ENCODE measurements at regions not wholly inside any gene's neighbourhood (a gene's known extent, or its start where the extent isn't known, plus 50 kb on each side); places are given as distances from the start of the nearest gene placed in this dataset.

GRCh38 chr10:93165367-93165766 is 91.7 kb downstream of the CYP26A1 start:
- no peak for TF ChIP-seq CTCF (IDR thresholded peaks at IDR 0.05; ENCODE audit: low read depth, low read length)
- no peaks in the 10 kb centered on the region for H3K36me3 ChIP-seq
- no peaks in the 10 kb centered on the region for H3K27me3 ChIP-seq
- no peak overlapping the region for H3K27ac ChIP-seq
- no peaks in the 10 kb centered on the region for H3K9me3 ChIP-seq (ENCODE audit: low read depth)
- DNase-seq (ENCODE audit: low read depth in 1 of 2, low spot score in 1 of 2): peak in 1 of 2 donors; percentile 38
- H3K4me1 ChIP-seq (ENCODE audit: low read depth): no peaks in the 10 kb centered on the region
- no peak overlapping the region for H3K4me3 ChIP-seq

GRCh38 chr10:93166134-93166533 is 92.4 kb downstream of the CYP26A1 start:
- Histone ChIP-seq H3K27ac (no peak overlapping the region), H3K4me1 (ENCODE audit: low read depth) (no peaks in the 10 kb centered on the region), H3K4me3 (no peak overlapping the region), H3K9me3 (ENCODE audit: low read depth) (no peaks in the 10 kb centered on the region), H3K36me3 (no peaks in the 10 kb centered on the region), H3K27me3 (no peaks in the 10 kb centered on the region)
- TF ChIP-seq CTCF (IDR thresholded peaks at IDR 0.05; ENCODE audit: low read depth, low read length): no peak
- no peak for DNase-seq (ENCODE audit: low read depth in 1 of 2, low spot score in 1 of 2)

- Histone ChIP-seq H3K27ac (no peak overlapping the region), H3K27me3 (no peaks in the 10 kb centered on the region), H3K4me1 (ENCODE audit: low read depth) (peaks cover 10% of the 10 kb centered on the region), H3K4me3 (no peak overlapping the region), H3K36me3 (no peaks in the 10 kb centered on the region), H3K9me3 (ENCODE audit: low read depth) (no peaks in the 10 kb centered on the region)
- no peak for DNase-seq (ENCODE audit: low read depth in 1 of 2, low spot score in 1 of 2)
- TF ChIP-seq CTCF (IDR thresholded peaks at IDR 0.05; ENCODE audit: low read depth, low read length): no peak
These were observed 98.1 kb downstream of the CYP26A1 start for GRCh38 chr10:93171837-93172236.

GRCh38 chr10:93173967-93174845 is 100.5 kb downstream of the CYP26A1 start:
- H3K4me3 ChIP-seq: no peak overlapping the region
- TF ChIP-seq CTCF (IDR thresholded peaks at IDR 0.05; ENCODE audit: low read depth, low read length): no peak
- H3K27me3 ChIP-seq: no peaks in the 10 kb centered on the region
- peaks cover 17% of the 10 kb centered on the region for H3K4me1 ChIP-seq (ENCODE audit: low read depth)
- H3K36me3 ChIP-seq: no peaks in the 10 kb centered on the region
- H3K27ac ChIP-seq: no peak overlapping the region
- DNase-seq (ENCODE audit: low read depth in 1 of 2, low spot score in 1 of 2): no peak
- H3K9me3 ChIP-seq (ENCODE audit: low read depth): no peaks in the 10 kb centered on the region

GRCh38 chr10:93175490-93175889 is 101.8 kb downstream of the CYP26A1 start:
- H3K27me3 ChIP-seq: no peaks in the 10 kb centered on the region
- no peak overlapping the region for H3K27ac ChIP-seq
- no peak overlapping the region for H3K4me3 ChIP-seq
- peaks cover 17% of the 10 kb centered on the region for H3K4me1 ChIP-seq (ENCODE audit: low read depth)
- no peak for TF ChIP-seq CTCF (IDR thresholded peaks at IDR 0.05; ENCODE audit: low read depth, low read length)
- no peaks in the 10 kb centered on the region for H3K36me3 ChIP-seq
- H3K9me3 ChIP-seq (ENCODE audit: low read depth): no peaks in the 10 kb centered on the region
- no peak for DNase-seq (ENCODE audit: low read depth in 1 of 2, low spot score in 1 of 2)

All from cardiac muscle cell (in vitro differentiated cells and primary cell).